ENCODE measurements at regions not wholly inside any gene's neighbourhood (a gene's known extent, or its start where the extent isn't known, plus 50 kb on each side); places are given as distances from the start of the nearest gene placed in this dataset.

DNA sequence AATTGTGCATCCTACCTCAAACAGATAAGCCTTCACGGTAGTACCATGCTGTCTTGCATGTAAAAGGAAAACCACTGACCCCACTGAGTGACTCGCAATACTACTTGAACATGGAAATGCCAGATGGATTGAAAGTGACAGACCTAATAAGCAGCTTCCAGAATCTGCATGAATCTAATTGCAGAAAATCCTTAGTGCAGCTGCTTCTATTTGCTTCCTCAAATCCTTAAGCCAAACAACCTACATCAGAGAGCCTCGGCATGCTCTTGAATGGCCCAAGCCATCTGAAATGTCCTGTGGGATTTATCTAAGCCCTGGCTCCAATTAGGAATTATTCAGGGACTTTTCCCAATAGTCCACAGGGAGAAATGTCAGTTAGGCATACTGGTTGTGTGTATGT is 509.5 kb upstream of the CELF2 start:
- no peak for DNase-seq (ENCODE audit: low read depth in 2 of 2)

DNA sequence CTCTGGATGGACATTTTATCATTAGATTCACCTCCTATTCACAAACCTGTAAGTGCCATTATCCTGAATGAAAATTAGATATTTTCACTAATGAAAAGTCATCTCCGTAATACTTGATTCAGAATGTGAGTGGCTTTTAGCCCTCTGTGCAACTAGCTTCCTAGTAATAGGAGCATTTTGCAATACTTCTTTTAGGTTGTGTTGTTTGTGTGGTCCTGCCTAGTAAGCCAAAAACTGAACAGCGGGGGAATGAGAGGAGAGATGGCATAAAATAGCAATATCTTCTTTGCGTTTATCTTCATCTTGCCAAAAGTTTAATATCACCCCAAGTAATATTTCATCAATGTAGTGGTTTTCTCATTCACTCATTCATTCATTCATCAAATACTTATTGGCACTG is 507.5 kb upstream of the CELF2 start:
- DNase-seq (ENCODE audit: low read depth in 2 of 2) = no peak

DNA sequence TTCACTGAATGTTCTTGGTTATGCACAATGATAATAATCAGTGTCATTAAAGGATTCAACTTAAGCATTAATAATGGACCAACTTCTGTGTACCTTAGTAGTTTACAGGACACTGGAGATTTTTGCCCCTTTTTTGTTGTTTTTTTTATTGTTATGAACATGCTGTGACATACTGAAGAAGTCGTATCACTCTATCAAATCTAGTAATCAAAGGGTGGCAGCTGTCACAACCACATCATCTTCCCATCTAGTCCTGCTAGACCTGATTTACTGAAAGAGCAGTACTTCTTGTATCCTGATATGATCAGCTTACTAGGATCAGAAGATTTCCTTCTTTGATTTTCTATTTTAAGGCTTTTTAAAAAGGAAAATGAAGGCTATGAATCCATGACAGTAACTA is 504.6 kb upstream of the CELF2 start:
- DNase-seq (ENCODE audit: low read depth in 2 of 2) = no peak

DNA sequence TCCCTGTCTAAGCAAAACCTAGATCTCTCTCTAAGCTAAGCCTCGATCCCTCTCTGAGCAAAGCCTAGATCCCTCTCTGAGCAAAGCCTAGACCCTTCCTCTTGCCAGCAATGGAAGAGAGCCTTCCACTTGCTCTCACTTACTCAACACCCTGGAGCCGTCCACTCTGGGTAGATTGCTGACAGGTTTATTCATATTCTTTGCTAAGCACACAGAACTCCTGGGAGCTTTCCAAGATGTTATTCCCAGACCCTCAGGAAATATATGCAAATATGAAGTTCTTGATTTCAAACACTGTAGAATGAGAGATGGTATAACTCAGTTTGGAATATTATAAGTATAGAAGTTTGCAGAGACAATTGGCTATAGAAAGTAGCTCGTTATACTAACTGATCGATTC is 503.8 kb upstream of the CELF2 start:
- DNase-seq (ENCODE audit: low read depth in 2 of 2) = no peak

DNA sequence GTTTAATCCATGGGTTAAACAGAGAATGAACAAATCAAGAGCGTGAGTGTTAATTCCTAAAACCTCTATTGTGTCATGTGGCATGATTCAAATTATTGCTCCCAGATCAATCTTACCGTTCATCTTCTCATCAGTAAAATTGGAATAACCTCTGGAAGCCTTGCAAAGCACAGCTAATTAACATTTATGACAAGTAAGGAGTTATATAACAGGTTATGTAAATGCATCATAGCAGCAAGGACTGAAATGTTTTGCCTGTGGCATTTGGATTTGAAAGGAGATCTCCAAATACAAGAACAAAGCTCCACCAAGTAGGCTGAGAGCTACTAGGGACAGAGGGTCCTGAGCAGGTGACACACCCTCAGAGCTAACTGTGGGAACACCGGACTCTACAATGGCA is 502.9 kb upstream of the CELF2 start:
- DNase-seq (ENCODE audit: low read depth in 2 of 2) = no peak

DNA sequence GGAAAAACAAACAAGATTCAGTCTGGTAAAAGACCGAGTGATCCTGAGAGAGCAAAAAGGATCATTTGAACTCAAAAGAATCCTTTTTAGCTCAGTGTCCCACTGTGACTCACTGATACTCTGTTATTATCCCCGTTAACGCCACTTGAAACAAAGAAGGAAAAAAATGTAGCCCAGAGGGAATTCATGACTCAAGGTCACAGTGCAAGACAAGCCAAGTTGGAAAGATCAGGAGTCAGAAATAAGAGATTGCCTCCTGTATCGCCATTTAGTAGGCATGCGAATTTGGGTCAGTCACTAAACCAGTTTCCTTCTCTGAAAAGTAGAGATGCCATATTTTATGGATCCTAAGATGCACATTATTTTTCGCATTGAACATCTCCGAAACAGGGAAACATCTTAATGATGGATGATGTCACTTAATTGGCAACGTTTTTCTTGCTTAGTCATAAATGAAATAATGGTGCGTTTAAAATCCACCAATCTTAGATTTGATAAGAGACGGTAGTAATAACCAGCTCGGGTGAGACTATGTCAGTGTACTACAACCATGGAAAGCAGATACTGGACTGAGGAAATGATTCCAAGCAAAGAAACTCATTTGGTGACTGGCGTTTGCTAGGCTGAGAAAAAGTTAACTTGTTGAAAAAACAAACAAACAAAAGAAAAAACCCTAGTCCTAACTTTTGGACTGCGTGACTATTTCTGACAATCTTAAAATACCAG is 502.0 kb upstream of the CELF2 start:
- DNase-seq (ENCODE audit: low read depth in 2 of 2) = no peak

DNA sequence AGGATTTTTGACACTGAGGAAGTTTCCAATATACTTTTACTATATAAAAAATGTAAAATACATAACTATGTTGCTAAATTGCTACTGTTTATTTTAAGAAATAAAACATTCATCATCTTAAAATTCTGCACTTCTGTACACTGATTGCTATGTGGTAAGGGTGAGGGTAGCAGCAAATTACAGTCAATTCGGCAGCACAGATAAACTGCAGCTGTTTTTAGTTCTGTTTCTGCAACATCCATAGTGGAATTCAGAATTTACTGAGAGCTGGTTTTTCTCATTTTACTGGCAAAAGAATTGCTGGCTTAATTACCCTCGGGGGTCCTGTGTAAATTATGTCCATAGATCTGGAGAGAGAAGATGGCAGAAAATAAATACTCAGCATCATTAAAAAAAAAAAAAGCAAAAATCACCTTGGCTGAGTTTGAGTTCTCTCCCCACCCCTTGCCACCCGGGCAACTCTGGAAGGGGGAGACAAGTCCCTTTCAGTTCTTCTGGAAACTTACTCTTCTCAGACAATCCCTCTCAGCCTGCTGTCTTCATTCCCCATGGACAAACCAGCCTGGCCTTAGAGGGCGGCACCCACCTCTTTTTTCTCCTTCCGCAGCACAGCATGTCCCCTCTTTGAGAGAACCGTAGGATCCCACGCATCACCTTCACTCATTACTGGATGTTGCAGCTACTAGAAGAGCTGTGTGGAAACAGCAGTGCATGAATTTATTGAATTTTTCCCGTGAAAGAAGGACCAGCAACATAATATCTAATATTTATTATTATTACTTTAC is 501.1 kb upstream of the CELF2 start:
- DNase-seq (ENCODE audit: low read depth in 2 of 2) = no peak

DNA sequence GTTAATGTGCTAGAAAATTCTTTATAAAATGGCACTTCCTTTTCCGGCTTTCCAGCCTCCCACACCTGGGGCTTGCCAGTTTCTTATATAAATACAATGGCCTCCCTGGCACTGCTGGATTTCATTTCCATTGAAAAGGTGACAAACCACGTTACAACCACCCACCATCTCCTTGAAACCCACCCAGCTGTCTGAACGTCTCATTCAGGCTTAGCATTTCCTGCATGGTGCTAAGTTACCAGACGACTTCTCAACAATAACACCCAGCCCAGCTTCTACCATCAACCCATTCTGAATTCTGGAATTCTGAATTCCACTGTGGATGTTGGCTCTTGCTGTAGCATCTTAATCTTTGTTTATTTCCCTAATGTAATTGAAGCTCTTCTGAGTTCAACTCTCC is 499.8 kb upstream of the CELF2 start:
- DNase-seq (ENCODE audit: low read depth in 2 of 2) = no peak

DNA sequence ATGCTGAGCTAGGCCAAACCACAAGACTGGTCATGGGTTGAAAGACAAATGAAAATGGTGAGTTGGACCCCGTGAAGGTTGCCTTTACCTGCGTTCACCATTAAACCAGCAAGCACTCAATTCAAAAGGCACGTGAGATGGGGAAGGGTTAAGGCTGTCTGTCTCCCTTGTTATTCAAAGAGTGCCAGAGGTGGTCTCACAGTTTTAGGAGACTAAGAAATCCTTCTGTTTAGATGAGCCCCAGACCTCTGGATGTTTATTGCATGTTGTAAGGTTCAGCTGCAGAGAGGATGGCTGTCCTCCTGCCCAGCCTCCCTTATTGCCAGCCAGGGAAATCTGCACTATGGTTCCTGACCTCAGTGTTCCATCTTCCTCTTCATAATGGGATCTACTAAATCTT is 498.0 kb upstream of the CELF2 start:
- no peak for DNase-seq (ENCODE audit: low read depth in 2 of 2)

DNA sequence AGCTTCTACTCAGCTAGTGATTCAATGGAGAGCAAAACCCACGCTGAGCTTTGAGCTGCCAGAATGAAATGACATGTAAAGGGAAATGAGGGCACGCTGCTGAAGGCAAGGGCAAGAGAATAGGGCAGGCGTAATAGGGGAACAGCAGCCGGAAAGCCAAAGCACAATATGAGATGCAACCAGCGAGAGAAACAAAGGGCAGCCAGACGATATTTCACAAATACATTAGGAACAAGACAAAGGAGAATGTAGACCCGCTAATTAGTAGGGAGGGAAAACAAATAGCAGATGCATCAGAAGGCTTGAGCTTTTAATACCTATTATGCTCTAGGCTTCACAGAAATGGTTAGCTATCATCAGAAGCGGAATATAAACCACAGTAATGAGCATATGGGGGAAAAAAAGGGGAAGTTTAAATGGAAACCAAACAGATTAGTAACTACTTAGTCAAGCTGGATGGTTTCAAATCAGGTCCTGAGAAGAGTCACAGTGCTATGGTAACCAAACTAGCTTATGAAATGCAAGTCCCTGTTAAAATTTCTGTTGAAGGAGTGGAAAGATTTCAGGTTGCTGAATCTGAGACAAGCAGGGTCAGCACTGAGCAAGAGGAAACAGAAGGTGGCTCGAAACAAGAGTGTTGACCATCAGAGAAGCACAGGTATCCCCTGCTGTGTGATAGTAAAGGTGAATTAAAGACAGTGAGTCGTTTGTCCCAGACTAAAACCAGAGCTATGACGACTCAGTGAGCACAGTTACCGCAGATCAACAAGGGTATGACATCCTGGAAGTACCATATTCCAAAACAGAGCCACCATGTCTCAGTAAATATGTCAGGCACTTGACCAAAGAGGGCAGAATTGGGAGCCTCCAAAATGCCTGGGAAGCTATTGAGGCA is 496.9 kb upstream of the CELF2 start:
- DNase-seq (ENCODE audit: low read depth in 2 of 2) = no peak

DNA sequence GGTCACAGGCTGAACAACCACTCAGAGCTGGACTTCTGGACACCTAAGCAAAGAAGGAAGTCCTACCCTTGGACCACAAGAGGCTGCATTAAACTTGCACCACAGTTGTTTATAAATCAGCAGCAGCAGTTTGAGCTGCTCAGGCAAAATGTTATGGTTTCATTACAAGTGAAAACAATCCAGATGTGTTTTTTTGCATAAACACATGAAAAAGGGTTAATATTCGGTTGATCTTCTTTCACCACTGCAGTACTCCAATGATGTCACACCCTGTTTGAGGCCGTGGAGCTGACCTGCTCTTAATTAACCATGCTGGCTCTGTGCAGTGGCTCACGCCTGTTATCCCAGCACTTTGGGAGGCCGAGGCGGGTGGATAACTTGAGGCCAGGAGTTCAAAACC is 490.8 kb upstream of the CELF2 start:
- DNase-seq (ENCODE audit: low read depth in 2 of 2) = no peak

DNA sequence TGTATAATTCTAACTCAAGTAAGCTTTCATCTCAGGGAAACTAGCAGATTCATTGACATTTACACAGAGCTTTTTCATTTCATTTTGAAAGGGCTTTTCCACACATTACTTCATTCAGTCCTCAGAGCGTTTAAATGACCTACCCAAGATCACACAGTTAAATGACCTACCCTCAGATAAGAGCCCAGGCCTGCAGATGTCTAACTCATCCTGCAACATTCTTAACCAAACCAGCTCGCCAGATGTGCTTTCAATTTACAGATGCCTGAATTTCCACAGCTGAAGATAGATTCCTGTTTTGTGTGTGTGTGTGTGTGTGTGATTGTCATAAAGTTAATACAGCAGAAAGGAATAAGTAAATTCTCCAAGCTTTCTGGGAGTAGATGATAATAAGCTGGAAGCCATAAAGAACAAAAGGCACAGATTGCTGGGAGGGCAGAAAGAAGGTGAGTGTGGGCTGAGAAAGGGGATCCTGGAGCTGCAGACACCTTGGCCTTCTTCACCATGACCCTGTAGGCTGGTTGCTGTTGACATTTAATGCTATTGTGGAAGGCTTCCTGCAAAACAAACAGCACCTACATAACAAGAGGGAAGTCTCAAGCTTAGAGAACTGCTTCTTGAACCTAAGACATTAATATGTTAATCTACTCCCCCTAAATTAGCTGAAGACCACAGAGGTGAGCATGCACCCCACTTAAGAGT is 489.7 kb upstream of the CELF2 start:
- DNase-seq (ENCODE audit: low read depth in 2 of 2) = no peak

DNA sequence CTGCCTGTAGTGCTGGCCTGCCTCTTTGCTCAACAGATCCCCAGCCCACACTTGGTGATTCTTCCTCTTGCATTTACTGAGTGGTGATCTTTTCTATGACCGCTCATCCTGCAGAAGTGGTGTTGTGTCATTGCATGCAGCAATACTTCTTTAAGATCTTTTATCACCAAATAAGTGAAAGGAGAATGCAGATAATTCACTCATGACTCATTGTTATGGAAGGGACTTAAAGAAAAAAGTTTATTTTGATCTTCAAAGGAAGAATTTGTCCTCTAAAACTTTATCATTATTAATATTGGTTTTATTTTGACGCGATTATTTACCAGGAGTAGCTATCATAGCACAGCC is 489.1 kb upstream of the CELF2 start:
- no peak for DNase-seq (ENCODE audit: low read depth in 2 of 2)

DNA sequence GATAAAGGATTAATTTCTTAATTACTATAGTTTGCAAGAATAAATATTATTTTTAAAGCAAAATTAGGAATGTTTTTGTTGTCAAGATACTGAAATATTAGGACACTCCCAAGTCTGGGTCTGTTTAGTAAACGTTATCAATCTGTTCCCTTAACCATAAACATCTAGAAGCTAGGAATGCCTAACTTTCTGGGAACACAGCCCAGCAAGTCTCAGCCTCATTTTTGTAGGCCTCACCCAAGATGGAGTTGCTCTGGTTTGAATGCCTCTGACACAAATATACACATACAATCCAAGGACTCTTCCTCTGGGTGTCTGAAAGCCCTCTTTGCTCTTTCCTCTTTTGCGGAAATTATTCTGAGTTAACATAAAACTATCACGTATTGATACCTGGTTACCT is 487.4 kb upstream of the CELF2 start:
- DNase-seq (ENCODE audit: low read depth in 2 of 2) = no peak

DNA sequence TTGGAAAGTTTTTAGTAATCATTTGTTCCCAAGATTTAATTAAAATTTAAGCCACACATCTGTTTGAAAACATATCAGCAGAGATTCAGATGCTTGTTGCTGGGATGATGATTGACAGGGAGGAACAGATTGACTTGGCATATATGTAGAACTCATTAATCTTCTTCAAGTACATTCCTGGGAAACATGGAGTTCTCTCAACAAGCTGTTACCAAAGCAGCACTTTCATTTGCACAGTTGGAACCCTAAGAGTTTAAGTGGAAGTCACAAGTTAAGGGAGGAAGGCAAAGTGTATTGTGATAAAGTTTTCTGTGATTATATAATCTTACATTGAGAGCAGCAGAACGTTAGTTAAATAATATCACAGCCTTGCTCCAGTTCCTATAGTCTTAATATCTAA is 485.4 kb upstream of the CELF2 start:
- no peak for DNase-seq (ENCODE audit: low read depth in 2 of 2)

DNA sequence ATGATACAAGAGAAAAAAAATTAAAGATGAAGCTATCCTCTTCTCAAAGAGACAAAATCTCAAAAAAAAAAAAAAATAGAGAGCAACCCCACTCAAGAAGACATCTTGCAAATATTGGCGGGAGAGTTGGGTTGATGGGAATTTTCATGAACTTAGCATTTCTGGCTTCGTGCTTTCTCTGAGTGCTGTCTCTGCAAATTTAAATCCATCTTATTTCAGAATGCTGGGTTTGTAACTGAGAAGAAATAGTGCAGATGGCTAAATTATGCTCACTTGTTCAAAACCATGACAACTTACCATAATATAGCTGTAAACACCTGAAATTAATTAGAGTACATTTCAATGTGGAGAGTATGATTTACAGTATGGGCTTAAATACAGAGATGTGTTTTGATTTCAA is 484.8 kb upstream of the CELF2 start:
- no peak for DNase-seq (ENCODE audit: low read depth in 2 of 2)

DNA sequence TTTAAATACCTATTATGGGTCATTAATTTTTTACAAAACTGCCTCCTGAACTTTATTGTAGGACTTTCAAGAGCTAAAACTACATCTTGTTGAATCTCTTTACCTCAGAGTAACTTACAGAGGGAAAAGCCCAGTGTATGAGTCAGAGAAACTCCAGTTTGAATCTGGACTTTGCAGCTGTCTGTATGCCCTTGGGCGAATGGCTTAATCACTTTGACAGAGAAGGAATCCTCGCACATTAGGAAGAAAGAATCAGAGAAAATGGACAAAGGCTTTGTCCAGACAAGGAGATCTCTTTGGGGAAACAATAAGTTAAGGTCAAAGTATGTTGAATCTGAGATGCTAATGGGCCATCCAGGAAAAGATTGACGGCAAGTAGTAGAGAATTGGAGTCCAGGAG is 484.2 kb upstream of the CELF2 start:
- DNase-seq (ENCODE audit: low read depth in 2 of 2) = no peak

DNA sequence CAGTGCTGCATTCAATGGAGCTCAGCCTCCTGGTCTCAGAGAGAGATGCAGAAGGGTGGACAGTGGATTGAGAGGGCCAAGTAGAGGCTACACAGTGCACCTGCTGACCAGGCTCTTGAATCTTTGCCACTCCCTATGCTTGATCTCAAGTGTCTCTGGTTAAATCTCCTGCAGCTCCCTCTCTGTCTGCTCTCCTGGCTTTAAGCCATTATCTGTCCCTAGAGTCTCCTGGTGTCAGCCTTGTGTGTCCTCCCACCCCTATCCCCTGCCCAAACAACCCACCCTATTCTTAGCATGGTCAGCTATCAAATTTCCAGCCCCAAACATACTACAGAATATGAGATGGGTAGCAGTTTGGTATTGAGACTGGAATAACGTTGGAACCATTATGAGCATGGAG is 479.3 kb upstream of the CELF2 start:
- no peak for DNase-seq (ENCODE audit: low read depth in 2 of 2)

DNA sequence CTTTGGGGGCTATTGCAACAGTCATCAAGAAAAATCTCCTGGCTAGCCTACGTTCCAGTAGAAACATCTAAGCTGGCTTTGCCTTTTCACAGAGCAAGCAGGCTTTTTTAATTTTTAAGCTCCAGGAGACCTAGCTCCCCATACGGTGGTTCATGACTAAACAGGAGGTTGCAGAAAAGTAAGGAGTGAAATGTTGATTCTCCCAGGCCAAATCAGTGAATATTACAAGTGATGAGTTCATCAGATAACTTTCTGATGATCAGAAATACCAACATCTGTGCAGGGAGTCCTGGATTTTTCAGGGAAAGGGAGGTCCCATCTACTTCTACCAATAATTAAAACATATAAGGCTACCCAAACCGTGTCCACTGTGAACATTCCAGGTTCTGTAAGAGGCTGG is 477.3 kb upstream of the CELF2 start:
- DNase-seq (ENCODE audit: low read depth in 2 of 2) = no peak

DNA sequence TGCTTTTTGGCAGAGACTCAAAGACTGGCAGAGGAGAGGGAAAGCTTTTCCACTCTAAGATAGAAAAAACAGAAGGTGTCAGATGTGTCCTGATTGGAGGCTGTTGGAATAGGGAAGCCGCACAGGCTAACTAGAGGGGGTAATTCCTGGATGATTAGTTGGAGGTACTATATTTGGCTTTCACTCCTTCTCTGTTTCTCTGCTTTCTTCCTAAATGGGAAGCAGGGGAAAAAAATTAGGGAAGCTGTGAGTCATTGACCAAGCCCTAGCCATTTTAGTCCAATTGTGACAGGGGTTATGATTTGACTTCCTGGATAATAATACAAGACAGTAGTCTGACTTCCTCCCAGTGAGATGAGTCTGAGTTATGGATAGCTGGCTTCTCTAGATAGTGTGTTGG is 475.2 kb upstream of the CELF2 start:
- DNase-seq (ENCODE audit: low read depth in 2 of 2) = no peak

DNA sequence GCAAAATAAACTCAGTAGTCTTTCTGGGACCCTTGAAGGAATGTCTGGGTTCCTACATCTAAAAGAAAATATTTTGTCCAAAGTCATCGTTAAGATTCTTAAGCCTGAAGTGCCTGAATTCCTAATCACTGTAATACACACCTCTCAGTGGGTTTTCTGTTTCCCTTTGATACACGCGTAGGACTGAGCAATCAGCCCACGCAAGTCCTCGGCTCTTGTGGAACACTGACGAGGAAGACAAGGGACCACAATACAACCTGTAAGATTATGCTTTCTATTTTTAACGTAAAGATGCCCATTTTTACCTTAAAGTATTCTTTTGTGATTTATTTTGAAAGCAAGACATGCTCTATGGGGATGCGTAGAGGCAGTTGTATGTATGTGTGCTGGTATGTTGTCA is 472.8 kb upstream of the CELF2 start:
- no peak for DNase-seq (ENCODE audit: low read depth in 2 of 2)

DNA sequence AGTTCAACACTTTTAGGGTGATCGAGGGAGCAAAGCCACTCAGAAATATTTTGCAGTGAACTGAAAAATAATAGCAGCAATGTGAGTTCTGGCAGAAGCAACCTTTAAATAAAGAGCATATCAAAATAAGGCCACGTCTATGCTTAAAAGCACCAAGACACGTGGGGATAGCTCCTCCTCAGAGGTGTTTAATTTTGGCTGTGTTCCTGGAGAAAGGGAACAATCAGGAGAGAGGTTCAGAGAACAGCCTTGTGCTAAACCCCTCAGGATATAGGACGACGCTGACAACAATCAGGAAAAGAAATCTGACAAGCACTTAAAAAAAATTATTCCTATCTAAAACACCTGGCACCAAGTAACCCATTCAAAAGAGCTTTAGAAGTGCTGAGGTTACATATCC is 471.9 kb upstream of the CELF2 start:
- DNase-seq (ENCODE audit: low read depth in 2 of 2) = no peak
